IPS-18a (cell line): ENCODE measurements at regions not wholly inside any gene's neighbourhood (a gene's known extent, or its start where the extent isn't known, plus 50 kb on each side); places are given as distances from the start of the nearest gene placed in this dataset.

Experiments used
- H3K27ac ChIP-seq: one replicate; pipeline ENCODE4 v1.5.1; 2013; ENCODE audit warnings: low read length
- H3K27me3 ChIP-seq: one replicate; pipeline ENCODE4 v1.6.1; 2013; ENCODE audit warnings: mild to moderate bottlenecking, low read length; ENCODE audit not compliant: control insufficient read depth, insufficient read depth
- H3K36me3 ChIP-seq: one replicate; pipeline ENCODE4 v1.6.1; 2013; ENCODE audit warnings: low read depth, low read length; ENCODE audit not compliant: control insufficient read depth
- H3K4me1 ChIP-seq: one replicate; pipeline ENCODE4 v1.6.1; 2013; ENCODE audit warnings: low read depth, low read length; ENCODE audit not compliant: control insufficient read depth
- H3K4me3 ChIP-seq: one replicate; pipeline ENCODE4 v1.5.1; 2013; ENCODE audit warnings: low read length
- H3K9ac ChIP-seq: one replicate; pipeline ENCODE4 v1.6.1; 2013; ENCODE audit warnings: mild to moderate bottlenecking, low read length, moderate library complexity
- H3K9me3 ChIP-seq: one replicate; pipeline ENCODE4 v1.6.1; 2013; ENCODE audit warnings: low read depth, low read length; ENCODE audit not compliant: control insufficient read depth

GRCh38 chr7:22909917-22910316 is 87.3 kb upstream of the TOMM7 start:
- Histone ChIP-seq H3K4me3 (no peak overlapping the region), H3K27me3 (no peaks in the 10 kb centered on the region), H3K4me1 (peaks cover 2% of the 10 kb centered on the region), H3K27ac (no peak overlapping the region), H3K36me3 (no peaks in the 10 kb centered on the region), H3K9me3 (no peaks in the 10 kb centered on the region), H3K9ac (no peak overlapping the region)

- Histone ChIP-seq H3K4me3 (no peak overlapping the region), H3K27me3 (no peaks in the 10 kb centered on the region), H3K9me3 (no peaks in the 10 kb centered on the region), H3K27ac (no peak overlapping the region), H3K4me1 (peaks cover 2% of the 10 kb centered on the region), H3K9ac (no peak overlapping the region), H3K36me3 (no peaks in the 10 kb centered on the region)
Measured at GRCh38 chr7:22907805-22908204, 85.2 kb upstream of the TOMM7 start.

- Histone ChIP-seq H3K4me3 (no peak overlapping the region), H3K9ac (no peak overlapping the region), H3K27me3 (no peaks in the 10 kb centered on the region), H3K9me3 (no peaks in the 10 kb centered on the region), H3K4me1 (no peaks in the 10 kb centered on the region), H3K27ac (no peak overlapping the region), H3K36me3 (no peaks in the 10 kb centered on the region)
Measured at GRCh38 chr7:22900784-22901183, 78.1 kb upstream of the TOMM7 start.

- Histone ChIP-seq H3K9me3 (no peaks in the 10 kb centered on the region), H3K27ac (no peak overlapping the region), H3K9ac (no peak overlapping the region), H3K27me3 (no peaks in the 10 kb centered on the region), H3K36me3 (no peaks in the 10 kb centered on the region), H3K4me3 (no peak overlapping the region), H3K4me1 (no peaks in the 10 kb centered on the region)
Measured at GRCh38 chr7:22900101-22900500, 77.5 kb upstream of the TOMM7 start.

- Histone ChIP-seq H3K27me3 (no peaks in the 10 kb centered on the region), H3K36me3 (no peaks in the 10 kb centered on the region), H3K4me3 (no peak overlapping the region), H3K9me3 (no peaks in the 10 kb centered on the region), H3K27ac (no peak overlapping the region), H3K4me1 (no peaks in the 10 kb centered on the region), H3K9ac (no peak overlapping the region)
Measured at GRCh38 chr7:22896917-22897316, 74.3 kb upstream of the TOMM7 start.

- H3K27ac ChIP-seq = no peak overlapping the region
- H3K36me3 ChIP-seq = no peaks in the 10 kb centered on the region
- H3K27me3 ChIP-seq = no peaks in the 10 kb centered on the region
- no peaks in the 10 kb centered on the region for H3K9me3 ChIP-seq
- H3K9ac ChIP-seq = no peak overlapping the region
- no peaks in the 10 kb centered on the region for H3K4me1 ChIP-seq
- no peak overlapping the region for H3K4me3 ChIP-seq
Measured at GRCh38 chr7:22895828-22896165, 73.1 kb upstream of the TOMM7 start.

GRCh38 chr7:22895140-22895827 is 72.6 kb upstream of the TOMM7 start:
- no peaks in the 10 kb centered on the region for H3K36me3 ChIP-seq
- no peaks in the 10 kb centered on the region for H3K27me3 ChIP-seq
- no peaks in the 10 kb centered on the region for H3K9me3 ChIP-seq
- H3K27ac ChIP-seq = no peak overlapping the region
- no peak overlapping the region for H3K4me3 ChIP-seq
- no peaks in the 10 kb centered on the region for H3K4me1 ChIP-seq
- no peak overlapping the region for H3K9ac ChIP-seq

GRCh38 chr7:22894546-22894945 is 71.9 kb upstream of the TOMM7 start:
- H3K4me3 ChIP-seq = no peak overlapping the region
- no peak overlapping the region for H3K27ac ChIP-seq
- H3K9ac ChIP-seq = no peak overlapping the region
- H3K9me3 ChIP-seq = no peaks in the 10 kb centered on the region
- H3K4me1 ChIP-seq = no peaks in the 10 kb centered on the region
- H3K27me3 ChIP-seq = no peaks in the 10 kb centered on the region
- no peaks in the 10 kb centered on the region for H3K36me3 ChIP-seq

GRCh38 chr7:22890773-22891172 is 68.1 kb upstream of the TOMM7 start:
- Histone ChIP-seq H3K4me3 (no peak overlapping the region), H3K9ac (no peak overlapping the region), H3K27me3 (no peaks in the 10 kb centered on the region), H3K36me3 (no peaks in the 10 kb centered on the region), H3K4me1 (no peaks in the 10 kb centered on the region), H3K9me3 (no peaks in the 10 kb centered on the region), H3K27ac (no peak overlapping the region)

GRCh38 chr7:22885797-22886261 is 63.2 kb upstream of the TOMM7 start:
- no peak overlapping the region for H3K27ac ChIP-seq
- no peak overlapping the region for H3K9ac ChIP-seq
- no peaks in the 10 kb centered on the region for H3K9me3 ChIP-seq
- no peaks in the 10 kb centered on the region for H3K36me3 ChIP-seq
- H3K27me3 ChIP-seq = no peaks in the 10 kb centered on the region
- no peak overlapping the region for H3K4me3 ChIP-seq
- no peaks in the 10 kb centered on the region for H3K4me1 ChIP-seq

GRCh38 chr7:22884911-22885788 is 62.5 kb upstream of the TOMM7 start:
- no peaks in the 10 kb centered on the region for H3K27me3 ChIP-seq
- no peaks in the 10 kb centered on the region for H3K36me3 ChIP-seq
- H3K9ac ChIP-seq = no peak overlapping the region
- no peaks in the 10 kb centered on the region for H3K9me3 ChIP-seq
- no peak overlapping the region for H3K4me3 ChIP-seq
- no peaks in the 10 kb centered on the region for H3K4me1 ChIP-seq
- no peak overlapping the region for H3K27ac ChIP-seq

GRCh38 chr7:22882106-22882505 is 59.5 kb upstream of the TOMM7 start:
- Histone ChIP-seq H3K27ac (no peak overlapping the region), H3K4me3 (no peak overlapping the region), H3K36me3 (no peaks in the 10 kb centered on the region), H3K4me1 (no peaks in the 10 kb centered on the region), H3K9ac (no peak overlapping the region), H3K27me3 (no peaks in the 10 kb centered on the region), H3K9me3 (no peaks in the 10 kb centered on the region)
